ENCODE measurements at regions not wholly inside any gene's neighbourhood (a gene's known extent, or its start where the extent isn't known, plus 50 kb on each side); places are given as distances from the start of the nearest gene placed in this dataset.

GRCh38 chr2:165017966-165018596 is 62.8 kb upstream of the SLC38A11 start:
- Histone ChIP-seq H3K27ac (ENCODE audit: low read length) (no peak overlapping the region), H3K36me3 (replicated peaks; ENCODE audit: low read depth, low read length) (no peaks in the 10 kb centered on the region), H3K9me3 (ENCODE audit: insufficient read depth, low read length) (no peaks in the 10 kb centered on the region), H4K20me1 (ENCODE audit: insufficient read depth, low read length) (peaks cover 49% of the 10 kb centered on the region), H3K27me3 (ENCODE audit: low read depth, low read length) (no peaks in the 10 kb centered on the region), H3K4me1 (ENCODE audit: low read length) (peaks cover 36% of the 10 kb centered on the region), H3K9ac (ENCODE audit: low read length) (no peak overlapping the region), H2AFZ (ENCODE audit: low read depth, low read length) (no peak overlapping the region), H3K4me2 (ENCODE audit: low read length) (no peak overlapping the region), H3K79me2 (ENCODE audit: low read length) (peaks cover 48% of the 10 kb centered on the region), H3K4me3 (ENCODE audit: low read length) (no peak overlapping the region)
- TF ChIP-seq EZH2phosphoT487 (IDR thresholded peaks at IDR 0.05; ENCODE audit: low read depth) (no peak), CTCF (IDR thresholded peaks at IDR 0.05; ENCODE audit: low read depth, low read length) (no peak)

- no peaks in the 10 kb centered on the region for H3K27me3 ChIP-seq (ENCODE audit: low read depth, low read length)
- H3K27ac ChIP-seq (ENCODE audit: low read length) = no peak overlapping the region
- peak; percentile 83 for TF ChIP-seq CTCF (IDR thresholded peaks at IDR 0.05; ENCODE audit: low read depth, low read length)
- TF ChIP-seq EZH2phosphoT487 (IDR thresholded peaks at IDR 0.05; ENCODE audit: low read depth) = no peak
- peaks cover 44% of the 10 kb centered on the region for H3K4me1 ChIP-seq (ENCODE audit: low read length)
- no peaks in the 10 kb centered on the region for H3K36me3 ChIP-seq (replicated peaks; ENCODE audit: low read depth, low read length)
- H2AFZ ChIP-seq (ENCODE audit: low read depth, low read length) = no peak overlapping the region
- H4K20me1 ChIP-seq (ENCODE audit: insufficient read depth, low read length) = peaks cover 58% of the 10 kb centered on the region
- H3K79me2 ChIP-seq (ENCODE audit: low read length) = peaks cover 52% of the 10 kb centered on the region
- H3K4me2 ChIP-seq (ENCODE audit: low read length) = peak overlapping the region; percentile 79
- H3K9me3 ChIP-seq (ENCODE audit: insufficient read depth, low read length) = no peaks in the 10 kb centered on the region
- no peak overlapping the region for H3K9ac ChIP-seq (ENCODE audit: low read length)
- H3K4me3 ChIP-seq (ENCODE audit: low read length) = peak overlapping the region; percentile 46; the same call in 1 of the 2 replicates
Observed at GRCh38 chr2:165016772-165017411, 61.6 kb upstream of the SLC38A11 start.

- Histone ChIP-seq H3K36me3 (replicated peaks; ENCODE audit: low read depth, low read length) (no peaks in the 10 kb centered on the region), H3K4me3 (ENCODE audit: low read length) (no peak overlapping the region)
Observed at GRCh38 chr2:165015052-165015642, 59.8 kb upstream of the SLC38A11 start.

More at GRCh38 chr2:165015052-165015642, 59.8 kb upstream of the SLC38A11 start:
- Histone ChIP-seq H3K79me2 (ENCODE audit: low read length) (peaks cover 68% of the 10 kb centered on the region), H3K9me3 (ENCODE audit: insufficient read depth, low read length) (no peaks in the 10 kb centered on the region), H4K20me1 (ENCODE audit: insufficient read depth, low read length) (peaks cover 71% of the 10 kb centered on the region), H2AFZ (ENCODE audit: low read depth, low read length) (no peak overlapping the region), H3K9ac (ENCODE audit: low read length) (no peak overlapping the region), H3K27me3 (ENCODE audit: low read depth, low read length) (no peaks in the 10 kb centered on the region), H3K4me2 (ENCODE audit: low read length) (no peak overlapping the region), H3K27ac (ENCODE audit: low read length) (no peak overlapping the region), H3K4me1 (ENCODE audit: low read length) (peaks cover 54% of the 10 kb centered on the region)
- TF ChIP-seq EZH2phosphoT487 (IDR thresholded peaks at IDR 0.05; ENCODE audit: low read depth) = no peak
- TF ChIP-seq CTCF (IDR thresholded peaks at IDR 0.05; ENCODE audit: low read depth, low read length) = peak; percentile 95
